ENCODE measurements at regions not wholly inside any gene's neighbourhood (a gene's known extent, or its start where the extent isn't known, plus 50 kb on each side); places are given as distances from the start of the nearest gene placed in this dataset.
"Not testable (repeated sequence)": the region's sequence is repeated elsewhere in the genome, so short reads cannot be mapped to it uniquely, and the experiment has no call there.

DNA sequence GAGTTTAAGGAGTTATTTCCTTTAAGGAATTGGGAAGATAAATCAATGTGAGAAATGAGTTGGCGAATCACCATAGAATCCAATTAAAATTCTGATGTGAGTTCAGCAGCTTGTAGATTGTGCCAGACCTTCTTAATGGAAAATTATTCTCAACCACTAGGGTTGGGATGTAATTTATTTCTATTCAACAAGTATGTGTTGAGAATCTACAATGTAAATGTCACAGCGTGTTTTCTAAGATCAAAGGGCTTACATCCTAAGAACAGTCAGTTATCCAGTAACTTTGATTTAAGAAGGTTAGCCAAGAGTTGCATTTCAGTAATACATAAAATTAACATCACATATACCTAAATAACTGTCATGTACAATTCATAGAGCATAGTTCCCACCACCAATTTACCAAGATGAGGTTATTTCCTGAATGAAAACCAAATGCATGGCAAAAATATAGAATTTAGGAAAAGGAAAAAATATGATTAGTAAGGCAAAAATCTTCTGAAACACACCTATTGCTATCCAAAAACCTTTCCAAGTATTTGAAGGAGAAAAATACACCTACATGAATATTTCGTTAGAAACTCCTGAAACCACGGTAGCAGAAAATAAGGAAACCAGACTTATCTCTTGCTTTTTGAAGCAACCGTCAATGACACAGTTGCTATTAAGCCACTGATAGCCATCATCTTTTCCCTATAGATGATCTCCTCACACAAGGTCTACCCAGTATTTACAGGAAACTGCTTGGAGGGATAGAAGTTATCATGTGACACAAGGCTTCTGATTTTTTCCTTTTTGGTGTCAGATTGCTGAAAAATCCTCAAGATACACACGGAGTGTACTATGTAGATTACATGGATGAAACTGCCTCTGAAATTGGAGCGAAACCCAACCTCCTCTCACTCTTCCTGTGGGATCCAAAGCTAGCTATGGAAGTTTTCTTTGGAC is 259.4 kb upstream of the POGK start:
- no peaks in the 10 kb centered on the region for H3K9me3 Mint-ChIP-seq
- DNase-seq (no peak), ATAC-seq (no peak)
- H3K27me3 Mint-ChIP-seq, result peaks cover 34% of the 10 kb centered on the region
- no peak overlapping the region for H3K4me3 Mint-ChIP-seq
- H3K4me1 Mint-ChIP-seq, result no peaks in the 10 kb centered on the region
- H3K27ac Mint-ChIP-seq, result no peak overlapping the region

GRCh38 chr1:166588741-166589140 is 250.5 kb upstream of the POGK start:
- ATAC-seq (no peak), DNase-seq (no peak)
- Mint-ChIP-seq H3K27ac (no peak overlapping the region), H3K4me1 (no peaks in the 10 kb centered on the region), H3K27me3 (peaks cover 4% of the 10 kb centered on the region), H3K4me3 (no peak overlapping the region), H3K9me3 (no peaks in the 10 kb centered on the region)

DNA sequence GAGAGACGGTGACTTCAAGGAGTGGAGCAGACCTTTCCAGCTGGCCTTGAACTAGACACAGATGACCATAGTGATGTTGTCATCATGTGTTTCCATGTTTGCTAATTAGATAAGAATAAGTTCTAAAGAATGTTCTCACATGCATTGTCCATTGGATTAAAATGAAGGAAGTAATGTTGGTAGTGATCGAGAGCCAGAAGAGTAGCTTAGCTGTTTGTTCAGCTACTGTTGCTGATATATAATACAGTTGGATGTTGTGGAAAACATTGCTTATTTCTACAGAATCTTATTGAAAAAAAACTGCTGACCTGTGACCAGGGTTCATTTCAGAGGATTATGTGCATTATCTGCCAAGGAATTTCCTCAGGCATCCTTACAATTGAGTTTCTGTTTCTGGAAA is 249.1 kb upstream of the POGK start:
- Mint-ChIP-seq H3K27me3 (no peaks in the 10 kb centered on the region), H3K9me3 (no peaks in the 10 kb centered on the region), H3K4me1 (no peaks in the 10 kb centered on the region), H3K4me3 (no peak overlapping the region), H3K27ac (no peak overlapping the region)
- DNase-seq (no peak), ATAC-seq (no peak)

DNA sequence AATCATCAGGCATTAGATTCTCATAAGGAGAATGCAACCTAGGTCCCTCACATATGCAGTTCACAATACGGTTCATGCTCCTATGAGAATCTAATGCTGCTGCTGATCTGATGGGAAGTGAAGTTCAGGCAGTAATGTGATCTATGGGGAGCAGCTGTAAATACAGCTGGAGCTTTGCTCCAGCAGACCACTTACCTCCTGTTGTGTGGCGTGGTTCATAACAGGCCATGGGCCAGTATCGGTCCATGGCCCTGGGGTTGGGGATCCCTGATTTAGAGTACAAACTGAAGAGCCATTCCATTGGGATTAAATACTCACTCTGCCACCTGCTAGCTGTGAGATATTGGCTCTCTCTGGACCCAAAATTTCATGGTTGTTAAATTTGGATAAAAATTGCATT is 244.6 kb upstream of the POGK start:
- DNase-seq (no peak), ATAC-seq (no peak)
- H3K4me3 Mint-ChIP-seq, result no peak overlapping the region
- no peaks in the 10 kb centered on the region for H3K9me3 Mint-ChIP-seq
- no peak overlapping the region for H3K27ac Mint-ChIP-seq
- H3K4me1 Mint-ChIP-seq, result no peaks in the 10 kb centered on the region
- H3K27me3 Mint-ChIP-seq, result no peaks in the 10 kb centered on the region

DNA sequence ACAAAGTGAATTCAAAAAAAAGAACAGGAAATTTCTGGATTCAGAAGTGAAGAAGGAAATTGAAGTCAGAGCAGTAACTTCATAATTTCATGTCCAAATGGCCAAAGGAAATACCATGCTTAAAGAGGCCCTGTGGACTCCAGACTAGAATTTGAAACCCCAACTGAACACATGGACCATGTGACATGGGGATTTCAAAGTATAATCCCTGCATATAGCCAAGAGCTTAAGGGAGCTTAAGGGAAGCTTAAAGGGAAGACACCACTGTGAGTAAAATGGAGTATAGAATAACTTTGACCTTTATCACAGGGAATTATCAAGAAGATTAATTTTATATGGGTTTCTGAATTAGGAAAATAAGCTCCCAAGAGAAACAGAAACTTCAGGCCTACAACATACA is 241.8 kb upstream of the POGK start:
- Mint-ChIP-seq H3K4me3 (no peak overlapping the region), H3K27ac (no peak overlapping the region), H3K4me1 (no peaks in the 10 kb centered on the region), H3K27me3 (no peaks in the 10 kb centered on the region), H3K9me3 (no peaks in the 10 kb centered on the region)
- ATAC-seq, result no peak
- DNase-seq, result no peak

GRCh38 chr1:166600574-166600973 is 238.7 kb upstream of the POGK start:
- Mint-ChIP-seq H3K27ac (no peak overlapping the region), H3K4me3 (no peak overlapping the region), H3K4me1 (no peaks in the 10 kb centered on the region), H3K27me3 (no peaks in the 10 kb centered on the region), H3K9me3 (no peaks in the 10 kb centered on the region)
- no peak for DNase-seq
- no peak for ATAC-seq

DNA sequence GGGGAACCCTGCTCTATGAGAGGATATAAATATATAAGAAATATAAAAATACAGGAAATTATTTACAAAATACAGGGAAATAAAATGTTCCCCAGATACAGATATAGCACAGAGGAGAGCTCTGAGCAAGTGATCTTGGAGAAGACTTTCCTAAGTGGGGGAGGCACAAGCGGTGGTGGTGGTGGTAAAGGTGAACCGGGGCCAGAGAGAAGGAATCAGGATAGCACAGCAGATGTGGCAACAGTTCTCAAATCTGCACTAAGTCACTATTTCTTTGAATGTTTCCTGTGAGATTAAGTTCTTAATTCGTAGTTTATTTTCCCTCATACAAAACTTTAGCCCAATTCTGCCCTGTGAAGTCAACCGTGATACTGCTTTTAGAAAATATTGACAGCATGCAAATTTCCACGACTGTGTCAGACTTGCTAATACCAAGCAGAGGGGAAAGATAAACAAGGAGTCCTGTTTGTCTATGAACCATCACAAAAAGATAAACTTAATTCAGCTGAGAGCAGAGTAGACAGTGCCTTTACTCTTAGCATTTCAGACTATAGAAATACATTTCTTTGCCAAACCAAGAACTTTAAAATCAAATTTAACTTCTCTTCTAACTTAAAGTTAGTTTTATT is 237.5 kb upstream of the POGK start:
- Mint-ChIP-seq H3K27me3 (no peaks in the 10 kb centered on the region), H3K4me3 (no peak overlapping the region), H3K27ac (no peak overlapping the region), H3K9me3 (no peaks in the 10 kb centered on the region), H3K4me1 (no peaks in the 10 kb centered on the region)
- DNase-seq (no peak), ATAC-seq (no peak)

GRCh38 chr1:166602801-166603200 is 236.5 kb upstream of the POGK start:
- not testable (repeated sequence) for H3K27me3 Mint-ChIP-seq, H3K27ac Mint-ChIP-seq, DNase-seq, H3K4me3 Mint-ChIP-seq, H3K9me3 Mint-ChIP-seq, ATAC-seq, H3K4me1 Mint-ChIP-seq

DNA sequence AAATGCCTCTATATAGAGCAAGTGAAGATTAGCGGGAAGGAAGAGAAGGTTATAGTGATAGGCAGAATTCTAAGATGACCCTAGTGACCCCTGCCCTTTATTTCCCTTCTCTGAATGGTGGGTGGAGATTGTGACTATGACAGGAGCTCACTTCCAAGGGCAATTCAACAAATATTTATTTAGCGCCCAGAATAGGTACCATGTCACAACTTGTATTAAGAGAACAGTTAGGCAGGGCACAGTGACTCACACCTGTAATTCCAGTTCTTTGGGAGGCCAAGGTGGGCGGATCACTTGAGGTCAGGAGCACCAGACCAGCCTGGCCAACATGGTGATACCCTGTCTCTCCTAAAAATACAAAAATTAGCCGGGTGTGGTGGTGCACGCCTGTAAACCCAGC is 236.0 kb upstream of the POGK start:
- Mint-ChIP-seq H3K9me3 (no peaks in the 10 kb centered on the region), H3K27me3 (no peaks in the 10 kb centered on the region), H3K27ac (no peak overlapping the region), H3K4me1 (no peaks in the 10 kb centered on the region), H3K4me3 (no peak overlapping the region)
- ATAC-seq (no peak), DNase-seq (no peak)

DNA sequence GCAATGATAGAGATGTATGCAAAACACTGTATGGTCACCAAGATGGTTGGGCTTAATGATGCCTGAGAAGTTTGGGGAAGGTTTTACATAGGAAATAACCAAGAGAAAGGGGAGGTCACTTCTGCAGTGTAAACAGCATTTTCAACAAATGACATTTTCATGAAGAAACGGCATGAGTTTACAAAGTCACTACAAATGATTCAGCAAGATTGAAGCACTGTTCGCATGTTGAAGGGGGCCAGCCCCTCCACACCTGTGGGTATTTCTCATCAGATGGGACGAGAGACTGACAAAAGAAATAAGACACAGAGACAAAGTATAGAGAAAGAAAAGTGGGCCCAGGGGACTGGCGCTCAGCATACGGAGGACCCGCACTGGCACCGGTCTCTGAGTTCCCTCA is 234.1 kb upstream of the POGK start:
- H3K27me3 Mint-ChIP-seq, result no peaks in the 10 kb centered on the region
- H3K27ac Mint-ChIP-seq, result no peak overlapping the region
- ATAC-seq (no peak), DNase-seq (no peak)
- H3K4me3 Mint-ChIP-seq, result no peak overlapping the region
- no peaks in the 10 kb centered on the region for H3K4me1 Mint-ChIP-seq
- H3K9me3 Mint-ChIP-seq, result no peaks in the 10 kb centered on the region

DNA sequence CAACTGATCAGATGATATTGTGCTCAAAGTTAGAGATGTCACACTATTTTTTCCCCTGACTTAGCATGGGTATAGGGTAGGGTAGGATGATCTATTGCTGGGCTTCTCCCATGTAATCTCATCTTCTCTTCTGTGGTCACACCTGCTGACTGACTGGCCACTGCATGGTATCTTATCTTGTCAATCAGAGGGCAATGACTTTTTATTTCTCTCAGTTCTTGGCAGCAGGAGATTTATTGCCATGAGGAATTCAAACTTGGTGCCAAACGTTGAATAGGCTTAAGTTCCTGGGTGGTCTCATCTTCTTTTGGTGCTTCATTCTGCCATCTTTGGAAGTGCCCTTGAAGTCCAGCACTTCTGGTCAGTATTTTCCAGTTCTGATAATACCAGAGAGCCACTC is 226.4 kb upstream of the POGK start:
- Mint-ChIP-seq H3K9me3 (no peaks in the 10 kb centered on the region), H3K4me1 (no peaks in the 10 kb centered on the region), H3K4me3 (no peak overlapping the region), H3K27me3 (no peaks in the 10 kb centered on the region), H3K27ac (no peak overlapping the region)
- DNase-seq, result no peak
- ATAC-seq, result no peak

DNA sequence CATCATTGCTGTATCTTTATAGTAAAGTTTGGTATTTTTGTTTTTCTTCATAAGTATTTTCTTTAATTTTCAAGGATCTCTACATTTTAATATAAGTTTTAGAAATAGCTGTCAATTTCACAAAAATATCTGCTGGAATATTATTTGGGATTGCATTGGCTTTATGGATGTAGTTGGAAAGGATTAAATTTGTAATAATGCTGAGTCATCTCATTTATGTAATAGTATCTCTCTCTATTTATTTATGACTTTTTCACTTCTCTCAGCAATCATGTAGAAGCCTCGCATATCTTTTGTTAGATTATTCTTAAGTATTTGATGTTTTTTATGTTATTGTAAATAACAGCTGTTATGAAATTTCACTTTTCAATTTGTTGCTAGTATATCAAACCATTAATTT is 223.1 kb upstream of the POGK start:
- no peaks in the 10 kb centered on the region for H3K9me3 Mint-ChIP-seq
- ATAC-seq (no peak), DNase-seq (no peak)
- peaks cover 10% of the 10 kb centered on the region for H3K27me3 Mint-ChIP-seq
- no peak overlapping the region for H3K4me3 Mint-ChIP-seq
- no peak overlapping the region for H3K27ac Mint-ChIP-seq
- H3K4me1 Mint-ChIP-seq, result no peaks in the 10 kb centered on the region

DNA sequence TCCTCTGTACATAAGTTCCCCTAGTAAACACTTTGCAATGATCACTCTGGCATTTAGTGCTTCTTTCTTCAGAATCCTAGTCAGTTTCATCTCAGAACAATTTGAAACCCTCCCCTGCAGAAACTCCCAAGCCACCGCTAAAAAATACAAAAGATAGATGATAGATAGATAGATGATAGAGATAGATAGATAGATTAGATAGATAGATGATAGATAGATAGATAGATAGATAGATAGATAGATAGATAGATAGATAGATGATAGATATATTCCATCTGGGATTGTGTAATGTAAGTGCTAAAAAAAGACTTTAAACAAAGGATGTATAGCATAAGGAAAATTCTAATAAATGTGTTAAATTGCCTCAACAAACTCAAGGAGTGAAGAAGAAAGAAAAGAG is 212.6 kb upstream of the POGK start:
- ATAC-seq, result no peak
- H3K4me3 Mint-ChIP-seq, result no peak overlapping the region

DNA sequence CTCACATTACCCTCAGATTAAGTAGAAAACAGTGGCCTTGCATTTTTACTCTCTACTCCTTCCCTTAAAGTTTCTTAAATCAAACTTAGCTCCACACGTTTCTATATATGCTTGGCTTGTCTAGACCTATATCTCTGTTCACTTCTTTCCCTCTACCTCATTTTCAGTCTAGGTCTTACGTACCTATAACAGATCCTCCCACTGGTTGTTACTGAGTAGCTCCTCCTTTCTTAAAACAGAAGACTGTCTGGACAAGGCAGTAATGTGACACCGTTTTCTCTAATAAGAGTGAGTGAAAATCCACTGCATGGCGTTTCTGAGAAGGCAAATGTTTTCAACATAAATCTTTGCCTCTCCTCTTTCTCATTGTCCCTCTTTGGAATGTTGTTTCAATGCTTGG is 211.7 kb upstream of the POGK start:
- ATAC-seq (no peak), DNase-seq (no peak)
- H3K4me3 Mint-ChIP-seq, result no peak overlapping the region
- H3K4me1 Mint-ChIP-seq, result no peaks in the 10 kb centered on the region
- peaks cover 2% of the 10 kb centered on the region for H3K27me3 Mint-ChIP-seq
- no peaks in the 10 kb centered on the region for H3K9me3 Mint-ChIP-seq
- H3K27ac Mint-ChIP-seq, result no peak overlapping the region

More for the DNA sequence above, 212.6 kb upstream of the POGK start:
- H3K27ac Mint-ChIP-seq, result no peak overlapping the region
- H3K27me3 Mint-ChIP-seq, result peaks cover under 1% of the 10 kb centered on the region
- no peaks in the 10 kb centered on the region for H3K4me1 Mint-ChIP-seq
- no peak for DNase-seq
- H3K9me3 Mint-ChIP-seq, result no peaks in the 10 kb centered on the region

DNA sequence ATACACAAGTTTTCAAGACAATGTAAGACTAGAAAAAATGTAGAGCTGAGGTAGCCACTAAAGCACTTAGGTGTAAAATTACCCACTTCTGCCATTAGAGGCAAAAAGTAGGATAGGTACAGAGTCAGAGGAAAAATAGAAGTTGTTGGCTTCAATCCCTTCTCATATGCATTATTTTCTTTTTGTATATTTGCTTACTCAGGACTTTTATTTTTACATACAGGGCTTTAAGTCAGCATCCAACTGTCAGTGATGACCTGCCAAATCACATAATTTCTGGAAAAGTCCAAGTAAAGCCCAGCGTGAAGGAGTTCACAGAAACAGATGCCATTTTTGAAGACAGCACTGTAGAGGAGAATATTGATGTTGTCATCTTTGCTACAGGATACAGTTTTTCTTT is 211.0 kb upstream of the POGK start:
- no peaks in the 10 kb centered on the region for H3K4me1 Mint-ChIP-seq

GRCh38 chr1:166629946-166630345 is 209.3 kb upstream of the POGK start:
- DNase-seq (no peak), ATAC-seq (no peak)
- H3K4me1 Mint-ChIP-seq, result no peaks in the 10 kb centered on the region
- H3K9me3 Mint-ChIP-seq, result no peaks in the 10 kb centered on the region
- H3K27me3 Mint-ChIP-seq, result peaks cover 16% of the 10 kb centered on the region
- H3K27ac Mint-ChIP-seq, result no peak overlapping the region
- no peak overlapping the region for H3K4me3 Mint-ChIP-seq

More for the DNA sequence above, 211.0 kb upstream of the POGK start:
- ATAC-seq, result no peak
- H3K27me3 Mint-ChIP-seq, result peaks cover 8% of the 10 kb centered on the region
- H3K4me3 Mint-ChIP-seq, result no peak overlapping the region
- no peaks in the 10 kb centered on the region for H3K9me3 Mint-ChIP-seq
- H3K27ac Mint-ChIP-seq, result no peak overlapping the region
- no peak for DNase-seq

All from stimulated activated naive CD8-positive, alpha-beta T cell treated with anti-CD3 and anti-CD28 coated beads, Interleukin-15, amount 100 ng/mL, for 72 hours (primary cell).